ENCODE measurements at regions not wholly inside any gene's neighbourhood (a gene's known extent, or its start where the extent isn't known, plus 50 kb on each side); places are given as distances from the start of the nearest gene placed in this dataset.

DNA sequence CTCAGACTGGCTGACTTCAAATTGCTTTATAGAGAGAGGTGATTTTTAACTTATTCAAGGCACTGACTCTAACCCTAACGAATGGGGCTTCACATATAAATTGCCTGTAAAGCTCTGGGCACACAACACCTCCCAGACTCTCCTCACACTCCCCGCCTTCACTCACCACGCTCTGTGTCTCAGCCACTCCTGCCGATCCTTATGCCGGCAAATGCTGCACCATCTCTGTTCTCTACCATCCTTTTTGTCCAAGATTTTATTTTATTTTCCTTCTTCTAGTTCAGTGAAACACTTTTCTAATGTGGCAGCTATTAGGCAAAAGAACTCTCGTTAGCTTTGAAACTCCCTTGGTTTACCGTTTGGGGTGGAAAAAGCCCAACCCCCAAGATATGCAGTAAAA lies 446.1 kb upstream of the TMEM132C start:
- no peak for TF ChIP-seq POLR2A (IDR thresholded peaks at IDR 0.05)
- TF ChIP-seq, protein P1, sequence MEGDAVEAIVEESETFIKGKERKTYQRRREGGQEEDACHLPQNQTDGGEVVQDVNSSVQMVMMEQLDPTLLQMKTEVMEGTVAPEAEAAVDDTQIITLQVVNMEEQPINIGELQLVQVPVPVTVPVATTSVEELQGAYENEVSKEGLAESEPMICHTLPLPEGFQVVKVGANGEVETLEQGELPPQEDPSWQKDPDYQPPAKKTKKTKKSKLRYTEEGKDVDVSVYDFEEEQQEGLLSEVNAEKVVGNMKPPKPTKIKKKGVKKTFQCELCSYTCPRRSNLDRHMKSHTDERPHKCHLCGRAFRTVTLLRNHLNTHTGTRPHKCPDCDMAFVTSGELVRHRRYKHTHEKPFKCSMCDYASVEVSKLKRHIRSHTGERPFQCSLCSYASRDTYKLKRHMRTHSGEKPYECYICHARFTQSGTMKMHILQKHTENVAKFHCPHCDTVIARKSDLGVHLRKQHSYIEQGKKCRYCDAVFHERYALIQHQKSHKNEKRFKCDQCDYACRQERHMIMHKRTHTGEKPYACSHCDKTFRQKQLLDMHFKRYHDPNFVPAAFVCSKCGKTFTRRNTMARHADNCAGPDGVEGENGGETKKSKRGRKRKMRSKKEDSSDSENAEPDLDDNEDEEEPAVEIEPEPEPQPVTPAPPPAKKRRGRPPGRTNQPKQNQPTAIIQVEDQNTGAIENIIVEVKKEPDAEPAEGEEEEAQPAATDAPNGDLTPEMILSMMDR (IDR thresholded peaks at IDR 0.05), result no peak

Data from prostate gland (tissue), 2 donors.